ENCODE measurements at regions not wholly inside any gene's neighbourhood (a gene's known extent, or its start where the extent isn't known, plus 50 kb on each side); places are given as distances from the start of the nearest gene placed in this dataset.

GRCh38 chr18:59748628-59749360 lies 51.6 kb upstream of the CCBE1 start:
- H3K4me3 ChIP-seq (ENCODE audit: low read depth, low read length) = no peak overlapping the region
- TF ChIP-seq MYC (IDR thresholded peaks at IDR 0.05; ENCODE audit: low read depth, low read length) (no peak), MAX (IDR thresholded peaks at IDR 0.05; ENCODE audit: low read depth, low read length) (no peak)
- DNase-seq (ENCODE audit: low read depth) = no peak

Data from NB4 (cell line).